EH (cell line): ENCODE measurements at regions not wholly inside any gene's neighbourhood (a gene's known extent, or its start where the extent isn't known, plus 50 kb on each side); places are given as distances from the start of the nearest gene placed in this dataset.

Experiments used
- DNase-seq: peaks from one replicate; pipeline ENCODE4 v3.0.0-alpha.2; 2015; ENCODE audit warnings: low read depth

DNA sequence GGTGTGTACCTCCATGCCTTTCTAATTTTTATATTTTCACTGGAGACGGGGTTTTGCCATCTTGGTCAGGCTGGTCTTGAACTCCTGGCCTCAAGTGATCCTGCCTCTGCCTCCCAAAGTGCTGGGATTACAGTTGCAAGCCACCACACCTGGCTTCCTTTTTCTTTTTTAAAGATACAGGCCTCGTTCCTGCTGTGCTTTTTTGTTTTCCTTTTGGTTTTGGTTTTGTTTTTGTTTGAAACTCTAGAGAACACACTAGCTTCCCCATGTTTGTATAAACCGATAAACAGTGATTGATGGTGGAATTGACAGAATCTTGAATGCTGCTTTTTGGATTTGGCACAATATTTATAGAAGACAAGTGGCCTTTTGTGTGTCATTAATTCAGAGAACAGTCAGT is 1603.4 kb downstream of the MAT2B start:
- no peak for DNase-seq

- no peak for DNase-seq
Observed at GRCh38 chr5:165119175-165119574, 1613.8 kb downstream of the MAT2B start.

- no peak for DNase-seq
Observed at GRCh38 chr5:165126598-165126997, 1621.2 kb downstream of the MAT2B start.

- DNase-seq, result no peak
Observed at GRCh38 chr5:165127941-165128340, 1622.5 kb downstream of the MAT2B start.

- no peak for DNase-seq
Observed at GRCh38 chr5:165130656-165131055, 1625.2 kb downstream of the MAT2B start.

DNA sequence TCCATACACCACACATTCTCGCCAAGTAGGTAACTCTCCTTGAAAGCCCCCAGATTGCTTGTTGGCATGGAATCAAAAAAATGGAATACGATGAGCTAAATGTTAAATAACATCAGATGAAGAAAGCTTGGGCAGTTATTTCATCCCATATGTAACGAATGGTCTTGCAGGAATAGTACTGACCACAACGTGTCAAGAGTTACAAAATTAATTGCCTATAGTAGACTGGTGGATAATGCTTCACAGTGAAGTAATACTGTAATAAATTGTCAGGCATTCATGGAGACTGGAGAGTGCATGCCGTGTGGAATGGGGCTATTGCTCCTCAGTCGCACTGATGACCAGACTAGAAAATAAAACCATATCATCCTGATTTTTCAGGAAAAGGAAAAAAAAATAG is 1628.7 kb downstream of the MAT2B start:
- DNase-seq, result no peak

DNA sequence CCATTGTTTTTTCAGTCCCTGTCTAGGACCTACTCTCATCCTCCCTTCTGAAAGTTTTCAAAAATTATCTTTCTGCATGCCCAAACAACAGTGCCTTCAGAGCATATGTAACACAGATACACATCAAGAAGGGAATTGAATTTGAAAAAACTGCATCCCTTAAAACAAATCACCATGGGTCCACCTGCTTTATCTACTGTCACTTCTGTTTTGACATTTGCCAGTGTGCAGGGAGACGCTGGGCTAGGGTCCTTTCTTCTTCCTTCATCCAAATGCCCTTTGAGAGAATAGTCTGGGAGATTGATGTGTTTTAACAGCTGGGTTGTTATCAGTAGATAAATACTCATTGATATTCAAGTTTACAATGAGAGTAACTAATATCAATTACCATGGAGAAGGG is 1630.1 kb downstream of the MAT2B start:
- no peak for DNase-seq

DNA sequence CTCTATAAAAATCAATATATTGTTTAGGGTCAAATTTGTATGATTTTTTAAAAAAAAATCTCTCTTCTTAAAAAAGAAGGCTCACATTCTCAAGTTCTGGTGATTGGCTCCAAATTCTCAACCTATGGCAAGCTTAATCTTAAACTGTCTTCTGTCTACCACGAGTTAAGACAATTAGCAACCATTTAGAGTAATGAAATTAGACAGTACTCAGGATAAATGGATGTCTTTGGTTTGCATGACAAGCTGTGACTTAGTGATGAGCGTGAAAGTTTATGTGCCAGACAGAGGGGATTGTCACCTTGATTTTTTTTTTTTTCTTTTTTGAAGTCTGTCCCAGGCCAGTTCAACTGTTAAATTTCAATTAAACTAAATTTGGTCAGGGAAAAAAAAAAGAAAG is 1632.3 kb downstream of the MAT2B start:
- DNase-seq, result no peak

GRCh38 chr5:165138236-165138635 is 1632.8 kb downstream of the MAT2B start:
- no peak for DNase-seq

DNA sequence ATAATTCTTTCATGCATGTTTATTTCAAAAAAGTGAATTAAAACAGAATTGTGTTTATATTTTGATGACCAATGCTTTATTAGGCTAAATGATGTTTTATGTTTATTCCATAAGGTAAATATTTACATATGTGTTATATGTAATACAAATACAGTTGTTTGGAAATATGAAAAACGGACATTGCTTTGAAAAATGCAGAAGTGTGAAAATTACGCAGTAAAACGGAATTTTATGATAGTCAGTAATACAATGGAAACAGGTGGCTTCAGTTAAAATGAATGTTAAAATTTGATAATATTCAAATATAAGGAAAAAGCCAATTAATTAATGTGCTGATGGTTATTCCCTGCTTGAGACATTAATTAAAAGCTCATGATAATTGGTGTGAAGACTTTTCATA is 1633.8 kb downstream of the MAT2B start:
- no peak for DNase-seq

- no peak for DNase-seq
Observed at GRCh38 chr5:165139721-165140120, 1634.3 kb downstream of the MAT2B start.

DNA sequence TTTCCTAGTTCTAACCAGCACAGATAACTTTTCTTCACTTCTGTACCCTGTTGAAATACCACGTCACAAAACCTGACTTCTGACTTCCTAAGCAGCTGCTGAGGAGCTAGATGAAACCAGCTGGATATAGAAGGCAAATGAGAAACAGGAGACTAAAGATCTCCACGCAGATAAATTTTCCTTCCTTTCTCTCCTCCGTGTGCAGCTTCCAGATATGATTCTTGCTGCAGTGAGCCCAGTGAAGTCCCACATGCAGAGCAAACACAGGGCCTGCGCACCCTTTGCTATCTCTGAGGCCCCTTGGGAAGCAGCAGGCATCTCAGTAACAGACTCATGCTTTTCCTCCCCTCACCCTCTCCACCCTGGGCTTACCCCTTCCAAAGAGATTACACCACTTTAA is 1638.3 kb downstream of the MAT2B start:
- no peak for DNase-seq

DNA sequence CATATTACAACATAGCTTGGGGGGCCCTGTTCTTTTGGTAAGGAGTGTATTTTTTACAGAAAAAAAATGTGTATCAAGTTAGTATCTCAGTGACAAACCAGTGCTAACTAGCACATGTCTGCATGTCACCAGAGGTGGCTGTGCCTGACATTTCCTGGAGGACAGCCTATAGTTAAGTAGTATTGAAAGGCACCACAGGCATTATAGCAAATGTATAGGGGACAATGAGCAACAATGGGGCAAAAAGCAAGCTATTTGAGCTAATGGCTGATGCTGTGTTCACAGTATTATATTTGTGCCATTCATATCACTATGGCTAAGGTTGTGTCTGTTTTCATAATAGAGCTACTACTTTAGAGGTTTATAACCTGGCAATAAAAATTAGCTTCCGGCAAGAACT is 1644.0 kb downstream of the MAT2B start:
- DNase-seq, result no peak

DNA sequence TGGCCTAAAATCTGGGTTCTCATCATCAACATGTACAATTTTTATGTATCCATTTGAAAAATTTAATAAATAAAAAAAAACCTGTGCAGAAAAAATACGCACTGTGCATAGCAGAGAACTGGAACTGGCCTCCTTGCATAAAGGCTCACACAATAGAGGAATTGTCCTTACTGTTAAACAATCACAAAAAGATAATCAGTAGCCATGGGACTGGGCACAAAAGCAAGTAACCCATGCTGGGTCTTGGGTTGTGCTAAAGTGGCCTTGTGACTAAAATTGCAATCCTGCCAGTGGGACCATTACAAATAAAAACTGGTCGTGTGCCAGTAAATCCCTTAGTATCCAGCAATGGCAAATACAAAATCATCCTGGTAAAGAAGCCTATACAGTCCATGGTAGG is 1646.6 kb downstream of the MAT2B start:
- DNase-seq, result no peak

GRCh38 chr5:165157219-165157618 is 1651.8 kb downstream of the MAT2B start:
- no peak for DNase-seq

GRCh38 chr5:165161204-165161603 is 1655.8 kb downstream of the MAT2B start:
- no peak for DNase-seq

- DNase-seq, result no peak
Observed at GRCh38 chr5:165163861-165164260, 1658.4 kb downstream of the MAT2B start.

DNA sequence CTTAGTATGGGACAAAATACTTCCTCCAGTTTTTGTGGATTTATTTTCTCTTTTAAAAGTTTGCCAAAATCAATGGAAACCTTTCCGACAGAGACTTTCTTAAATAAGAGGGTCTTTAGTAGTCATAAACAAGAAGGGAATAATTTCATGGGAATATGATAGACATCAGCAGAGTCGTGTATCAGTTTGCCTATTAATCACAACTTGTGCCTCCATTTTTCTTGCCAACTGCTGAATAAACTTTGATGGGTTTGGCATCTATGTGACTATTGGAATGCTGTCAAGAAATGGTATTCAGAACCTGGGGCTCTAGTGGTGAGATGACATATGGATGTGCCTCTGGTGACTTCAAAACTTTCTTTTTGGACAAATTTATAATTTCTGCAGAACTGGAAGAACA is 1668.2 kb downstream of the MAT2B start:
- DNase-seq, result no peak

GRCh38 chr5:165175041-165175440 is 1669.6 kb downstream of the MAT2B start:
- DNase-seq, result no peak

DNA sequence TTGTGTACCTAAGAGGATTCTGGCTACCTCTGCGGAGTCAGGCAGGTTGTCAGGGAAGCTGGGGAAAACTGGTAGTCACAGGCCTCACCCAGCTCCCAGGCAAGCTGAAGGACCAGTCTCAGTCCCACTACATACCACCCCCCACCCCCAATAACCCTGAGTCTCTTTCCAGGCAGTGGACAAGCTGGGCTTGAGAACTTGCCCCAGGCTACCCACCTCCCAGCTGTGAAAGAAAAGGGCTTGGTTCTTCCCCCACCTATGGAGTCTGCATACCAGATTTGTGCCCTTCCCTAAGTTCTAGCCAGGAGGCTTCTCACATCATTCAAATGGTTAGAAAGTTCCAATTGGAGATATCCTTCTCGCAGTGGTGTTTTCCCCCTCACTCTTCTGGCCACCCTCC is 1678.8 kb downstream of the MAT2B start:
- DNase-seq, result no peak

DNA sequence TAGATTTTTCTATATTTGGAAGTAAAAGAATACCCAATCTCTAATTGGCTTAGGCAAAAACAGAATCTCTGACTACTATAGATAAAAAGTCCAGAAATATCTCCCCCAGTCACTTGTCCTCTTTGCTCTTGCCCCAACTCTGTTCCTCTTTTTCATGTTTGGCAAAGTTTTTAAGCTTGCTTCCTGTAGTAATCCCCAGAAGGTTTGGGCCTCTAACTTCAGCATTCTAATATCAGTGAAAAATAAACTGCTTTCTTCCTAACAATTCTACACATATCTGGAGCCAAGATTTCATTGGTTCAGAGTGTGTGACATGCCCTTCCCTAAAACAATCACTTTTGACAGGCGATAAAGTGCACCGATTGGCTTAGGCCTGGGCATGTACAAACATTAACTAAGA is 1680.3 kb downstream of the MAT2B start:
- DNase-seq, result no peak

- no peak for DNase-seq
Observed at GRCh38 chr5:165187815-165188214, 1682.4 kb downstream of the MAT2B start.

DNA sequence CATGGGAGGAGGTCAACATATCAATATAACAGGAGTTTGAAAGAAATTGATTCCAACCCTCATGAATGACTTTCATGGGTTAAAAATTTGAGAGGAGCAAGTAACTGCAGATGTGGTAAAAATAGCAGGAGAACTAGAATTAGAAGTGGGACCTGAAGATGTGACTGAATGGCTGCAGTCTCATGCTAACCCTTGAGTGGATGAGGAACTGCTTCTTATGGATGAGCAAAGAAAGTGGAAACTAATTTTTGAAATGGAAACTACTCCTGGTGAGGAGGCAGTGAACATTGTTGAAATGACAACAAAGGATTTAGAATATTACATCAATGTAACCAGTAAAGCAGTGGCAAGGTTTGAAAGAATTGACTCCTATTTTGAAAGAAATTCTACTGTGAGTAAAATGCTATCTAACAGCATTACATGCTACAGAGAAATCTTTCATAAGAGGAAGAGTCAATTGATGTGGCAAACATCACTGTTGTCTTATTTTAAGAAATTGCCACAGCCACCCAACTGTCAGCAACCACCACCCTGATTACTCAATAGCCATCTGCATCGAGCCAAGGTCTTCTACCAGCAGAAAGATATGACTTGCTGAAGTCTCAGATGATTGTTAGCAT is 1683.2 kb downstream of the MAT2B start:
- DNase-seq, result no peak

DNA sequence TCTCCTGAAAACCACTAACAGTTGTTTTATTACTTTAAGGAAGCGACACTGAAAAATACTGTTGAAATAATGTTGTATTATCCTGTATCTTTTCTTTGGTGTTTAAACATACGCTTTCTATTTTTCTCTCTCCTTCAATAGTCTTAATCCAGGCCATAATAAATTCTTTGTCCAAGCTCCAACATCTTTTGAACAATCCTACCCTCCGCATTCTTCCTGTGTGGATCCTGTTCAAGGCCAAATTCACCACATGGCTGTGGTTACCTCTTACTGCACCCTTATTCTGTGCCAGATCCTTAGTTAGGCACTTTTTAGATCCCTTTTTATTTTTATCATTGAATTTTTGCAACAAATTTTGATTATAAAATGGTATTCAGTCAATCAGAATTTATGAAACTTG is 1691.5 kb downstream of the MAT2B start:
- no peak for DNase-seq

GRCh38 chr5:165201369-165201768 is 1696.0 kb downstream of the MAT2B start:
- DNase-seq, result no peak
